ENCODE measurements at regions not wholly inside any gene's neighbourhood (a gene's known extent, or its start where the extent isn't known, plus 50 kb on each side); places are given as distances from the start of the nearest gene placed in this dataset.

DNA sequence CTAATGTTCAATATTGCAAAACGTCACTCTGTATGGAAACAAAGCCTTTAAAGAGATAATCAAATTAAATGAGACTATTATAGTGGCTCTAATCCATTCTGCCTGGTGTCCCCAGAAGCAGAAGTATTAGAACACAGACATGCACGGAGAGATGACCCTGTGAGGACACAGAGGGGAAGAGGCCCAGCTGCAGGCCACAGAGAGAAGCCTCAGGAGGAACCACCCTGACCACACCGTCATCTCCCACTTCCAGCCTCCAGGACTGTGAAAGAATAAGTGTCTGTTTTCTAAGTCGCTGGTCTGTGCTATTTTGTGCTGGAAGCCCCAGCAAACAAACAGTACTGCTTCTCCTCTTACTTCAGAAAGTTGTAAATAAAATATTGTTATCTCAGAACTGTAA lies 283.5 kb upstream of the ADARB2 start:
- dilution Hi-C loops (cut with HindIII; ENCODE audit: low sequenced_read_pairs, unreplicated experiment): no loop called here
- WGBS, 2 experiments (ENCODE audit: extremely low coverage in 2 of 2, insufficient read length in 1 of 2): no CpG with 5 or more reads among the region's 4 CpGs
- H3K9ac ChIP-seq (ENCODE audit: low read depth, low read length): no peak overlapping the region

More for the DNA sequence above, 283.5 kb upstream of the ADARB2 start:
- no peak overlapping the region for H3K23ac ChIP-seq (ENCODE audit: low read depth, low read length)
- no peaks in the 10 kb centered on the region for H3K36me3 ChIP-seq (ENCODE audit: control insufficient read depth, insufficient read depth, low read length)
- H3K4me2 ChIP-seq (ENCODE audit: low read depth, low read length): no peak overlapping the region
- no peak overlapping the region for H3K14ac ChIP-seq (replicated peaks; ENCODE audit: low read depth, low read length)
- no peaks in the 10 kb centered on the region for H3K79me1 ChIP-seq (ENCODE audit: low read depth in 1 of 2, low read length in 2 of 2)
- H4K91ac ChIP-seq (ENCODE audit: insufficient read depth, low read depth, low read length): no peak overlapping the region
- H2AFZ ChIP-seq (replicated peaks; ENCODE audit: low read length, poor library complexity): no peak overlapping the region
- H2AK9ac ChIP-seq (replicated peaks; ENCODE audit: low read depth, low read length, poor library complexity): no peak overlapping the region
- no peak overlapping the region for H3K4me3 ChIP-seq (ENCODE audit: insufficient read depth, low read depth, low read length)
- no peak overlapping the region for H2AK5ac ChIP-seq (ENCODE audit: low read depth, low read length)
- ATAC-seq (ENCODE audit: low read depth) (no peak), DNase-seq (no peak)
- no peak overlapping the region for H2BK20ac ChIP-seq (ENCODE audit: low read depth, low read length)
- TF ChIP-seq MAZ (IDR thresholded peaks at IDR 0.05; ENCODE audit: borderline replicate concordance, low read depth, low read length) (no peak), BHLHE40 (IDR thresholded peaks at IDR 0.05; ENCODE audit: low read depth, low read length) (no peak), CHD1 (IDR thresholded peaks at IDR 0.05; ENCODE audit: low read depth, low read length) (no peak), RAD21 (IDR thresholded peaks at IDR 0.05; ENCODE audit: low read length) (no peak), CEBPB (IDR thresholded peaks at IDR 0.05; ENCODE audit: low read depth, low read length) (no peak), CTCF (conservative IDR thresholded peaks at IDR 0.05; ENCODE audit: low read depth, low read length) (no peak), RFX5 (IDR thresholded peaks at IDR 0.05; ENCODE audit: low read depth, low read length) (no peak), SMC3 (IDR thresholded peaks at IDR 0.05; ENCODE audit: low read depth, low read length) (no peak), MXI1 (IDR thresholded peaks at IDR 0.05; ENCODE audit: borderline replicate concordance, low read depth, low read length) (no peak), FOS (IDR thresholded peaks at IDR 0.05; ENCODE audit: low read depth, low read length) (no peak), RCOR1 (IDR thresholded peaks at IDR 0.05; ENCODE audit: insufficient replicate concordance, low read length) (no peak), POLR2A (IDR thresholded peaks at IDR 0.05; ENCODE audit: low read depth, low read length) (no peak), MAFK (IDR thresholded peaks at IDR 0.05; ENCODE audit: low read depth, low read length) (no peak), NFE2L2 (IDR thresholded peaks at IDR 0.05; ENCODE audit: low read depth, low read length) (no peak)
- TF ChIP-seq, protein P1, sequence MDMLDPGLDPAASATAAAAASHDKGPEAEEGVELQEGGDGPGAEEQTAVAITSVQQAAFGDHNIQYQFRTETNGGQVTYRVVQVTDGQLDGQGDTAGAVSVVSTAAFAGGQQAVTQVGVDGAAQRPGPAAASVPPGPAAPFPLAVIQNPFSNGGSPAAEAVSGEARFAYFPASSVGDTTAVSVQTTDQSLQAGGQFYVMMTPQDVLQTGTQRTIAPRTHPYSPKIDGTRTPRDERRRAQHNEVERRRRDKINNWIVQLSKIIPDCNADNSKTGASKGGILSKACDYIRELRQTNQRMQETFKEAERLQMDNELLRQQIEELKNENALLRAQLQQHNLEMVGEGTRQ (IDR thresholded peaks at IDR 0.05; ENCODE audit: low read depth, low read length): no peak
- TF ChIP-seq, protein P2, sequence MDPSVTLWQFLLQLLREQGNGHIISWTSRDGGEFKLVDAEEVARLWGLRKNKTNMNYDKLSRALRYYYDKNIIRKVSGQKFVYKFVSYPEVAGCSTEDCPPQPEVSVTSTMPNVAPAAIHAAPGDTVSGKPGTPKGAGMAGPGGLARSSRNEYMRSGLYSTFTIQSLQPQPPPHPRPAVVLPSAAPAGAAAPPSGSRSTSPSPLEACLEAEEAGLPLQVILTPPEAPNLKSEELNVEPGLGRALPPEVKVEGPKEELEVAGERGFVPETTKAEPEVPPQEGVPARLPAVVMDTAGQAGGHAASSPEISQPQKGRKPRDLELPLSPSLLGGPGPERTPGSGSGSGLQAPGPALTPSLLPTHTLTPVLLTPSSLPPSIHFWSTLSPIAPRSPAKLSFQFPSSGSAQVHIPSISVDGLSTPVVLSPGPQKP (IDR thresholded peaks at IDR 0.05; ENCODE audit: borderline replicate concordance, low read depth, low read length): no peak
- in situ Hi-C loops (cut with MboI; ENCODE audit: low sequenced_read_pairs) (no loop called here), intact Hi-C loops (cut with micrococcal nuclease) (no loop called here)
- CTCF ChIA-PET: no interaction called here
- H2BK5ac ChIP-seq (ENCODE audit: low read depth, low read length, poor library complexity, severe bottlenecking): no peak overlapping the region
- H3K27me3 ChIP-seq (ENCODE audit: control insufficient read depth, insufficient read depth, low read length): no peaks in the 10 kb centered on the region
- no peaks in the 10 kb centered on the region for H3K9me1 ChIP-seq (ENCODE audit: insufficient read depth, low read length)
- no peak overlapping the region for H3K18ac ChIP-seq (ENCODE audit: low read depth, low read length)
- H3K56ac ChIP-seq (ENCODE audit: extremely low read depth, insufficient read depth, low read length): no peak overlapping the region
- H3K4ac ChIP-seq (ENCODE audit: low read depth, low read length): no peak overlapping the region
- BruUV-seq (replicated peaks): no TSS peak
- H4K8ac ChIP-seq (ENCODE audit: low read depth in 2 of 2, low read length in 2 of 2): no peak overlapping the region
- no peaks in the 10 kb centered on the region for H3K4me1 ChIP-seq (ENCODE audit: control insufficient read depth, insufficient read depth, low read length)
- no peak overlapping the region for H4K5ac ChIP-seq (ENCODE audit: low read depth, low read length)
- no peak overlapping the region for H2BK120ac ChIP-seq (ENCODE audit: low read depth, low read length)
- H3K27ac ChIP-seq (ENCODE audit: insufficient read depth, low read length): no peak overlapping the region
- H4K20me1 ChIP-seq (ENCODE audit: insufficient read depth, low read length): no peaks in the 10 kb centered on the region
- no peak overlapping the region for H2BK15ac ChIP-seq (ENCODE audit: low read depth, low read length)
- POLR2A ChIA-PET (ENCODE audit: unreplicated experiment): no interaction called here
- H3K9me3 ChIP-seq (ENCODE audit: control insufficient read depth, insufficient read depth, low read length): peaks cover 27% of the 10 kb centered on the region
